GM19351 (cell line): ENCODE measurements at regions not wholly inside any gene's neighbourhood (a gene's known extent, or its start where the extent isn't known, plus 50 kb on each side); places are given as distances from the start of the nearest gene placed in this dataset.

Source experiments
- ATAC-seq: cut with Tn5 transposase; IDR thresholded peaks from one replicate; pipeline ENCODE4 v1.9.1; 2021; ENCODE audit warnings: mild to moderate bottlenecking, moderate library complexity; ENCODE audit not compliant: unreplicated experiment

DNA sequence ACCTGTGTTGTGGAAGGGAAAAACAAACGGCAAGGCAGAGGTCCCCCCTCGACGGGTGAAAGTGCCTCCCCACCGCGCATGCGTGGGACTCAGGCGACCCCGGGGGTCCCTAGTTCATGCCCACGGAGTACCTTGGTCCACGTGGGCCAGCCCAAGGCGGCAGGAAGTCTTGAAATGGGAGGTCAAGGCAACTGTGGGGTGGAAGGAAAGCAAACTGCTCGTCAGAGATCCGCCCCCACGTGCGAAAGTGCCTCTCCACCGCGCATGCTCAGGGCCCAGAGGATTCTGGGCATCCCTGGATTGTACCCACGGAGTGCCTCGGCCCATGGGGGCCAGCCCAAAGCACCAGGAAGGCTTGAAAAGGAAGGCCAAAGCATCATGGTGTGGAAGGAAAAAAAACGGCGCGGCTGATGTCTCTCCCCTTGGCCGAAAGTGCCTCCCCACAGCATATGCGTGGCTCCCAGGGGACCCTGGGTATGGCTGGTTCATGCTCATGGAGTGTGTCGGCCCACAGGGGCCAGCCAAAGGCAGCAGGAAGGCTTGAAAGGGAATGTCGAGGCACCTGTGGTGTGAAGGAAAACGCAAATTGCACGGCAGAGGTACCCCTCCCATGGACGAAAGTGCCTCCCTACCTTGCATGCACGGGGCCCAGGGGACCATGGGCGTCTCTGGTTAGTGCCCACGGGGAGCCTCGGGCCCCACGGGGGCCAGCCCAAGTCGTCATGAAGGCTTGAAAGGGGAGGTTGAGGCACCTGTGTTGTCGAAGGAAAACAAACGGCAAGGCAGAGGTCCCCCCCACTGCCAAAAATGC is 369.7 kb downstream of the ALG10 start:
- no peak for ATAC-seq

DNA sequence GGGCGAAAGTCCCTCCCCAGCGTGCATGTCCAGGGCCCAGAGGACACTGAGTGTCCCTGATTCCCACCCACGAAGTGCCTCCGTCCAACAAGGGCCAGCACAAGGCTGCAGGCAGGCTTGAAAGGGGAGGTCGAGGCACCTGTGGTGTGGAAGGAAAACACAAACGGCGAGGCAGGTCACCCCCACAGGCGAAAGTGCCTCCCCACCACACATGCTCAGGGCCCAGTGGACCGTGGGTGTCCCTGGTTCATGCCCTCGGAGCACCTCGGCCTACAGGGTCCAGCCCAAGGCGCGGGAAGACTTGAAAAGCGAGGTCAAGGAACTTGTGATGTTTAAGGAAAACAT is 370.4 kb downstream of the ALG10 start:
- ATAC-seq = no peak

DNA sequence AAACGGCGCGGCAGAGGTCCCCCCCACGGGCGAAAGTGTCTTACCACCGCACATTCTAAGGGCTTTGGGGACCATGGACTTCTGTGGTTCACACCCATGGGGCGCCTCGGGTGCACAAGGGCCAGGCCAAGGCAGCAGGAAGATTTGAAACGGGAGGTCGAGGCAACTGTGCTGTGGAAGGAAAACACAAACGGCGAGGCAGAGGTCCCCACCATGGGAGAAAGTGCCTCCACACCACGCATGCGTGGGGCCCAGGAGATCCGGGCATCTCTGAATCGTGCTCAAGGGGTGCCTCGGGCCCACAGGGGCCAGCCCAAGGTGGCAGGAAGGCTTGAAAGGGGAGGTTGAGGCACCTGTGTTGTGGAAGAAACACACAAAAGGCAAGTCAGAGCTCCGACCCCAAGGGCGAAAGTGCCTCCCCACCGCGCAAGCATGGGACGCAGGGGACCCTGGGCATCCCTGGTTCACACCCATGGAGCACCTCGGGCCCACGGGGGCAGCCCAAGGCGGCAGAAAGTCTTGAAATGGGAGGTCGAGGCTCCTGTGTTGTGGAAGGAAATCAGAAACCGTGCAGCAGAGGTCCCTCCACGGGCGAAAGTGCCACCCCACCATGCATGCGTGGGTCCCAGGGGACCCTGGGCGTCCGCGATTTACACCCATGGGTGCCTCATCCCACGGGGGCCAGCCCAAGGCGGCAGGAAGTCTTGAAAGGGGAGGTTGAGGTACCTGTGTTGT is 371.0 kb downstream of the ALG10 start:
- no peak for ATAC-seq

DNA sequence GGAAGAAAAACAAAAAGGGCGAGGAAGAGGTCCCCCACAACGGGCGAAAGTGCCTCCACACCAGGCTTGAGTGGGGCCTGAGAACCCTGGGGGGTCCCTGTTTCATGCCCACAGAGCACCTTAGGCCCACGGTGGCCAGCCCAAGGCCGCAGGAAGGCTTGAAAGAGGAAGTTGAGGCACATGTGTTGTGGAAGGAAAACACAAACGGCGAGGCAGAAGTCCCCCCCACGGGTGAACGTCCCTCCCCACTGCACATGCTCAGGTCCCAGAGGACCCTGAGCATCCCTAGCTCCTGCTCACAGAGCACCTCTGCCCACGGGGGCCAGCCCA is 371.5 kb downstream of the ALG10 start:
- ATAC-seq = no peak

DNA sequence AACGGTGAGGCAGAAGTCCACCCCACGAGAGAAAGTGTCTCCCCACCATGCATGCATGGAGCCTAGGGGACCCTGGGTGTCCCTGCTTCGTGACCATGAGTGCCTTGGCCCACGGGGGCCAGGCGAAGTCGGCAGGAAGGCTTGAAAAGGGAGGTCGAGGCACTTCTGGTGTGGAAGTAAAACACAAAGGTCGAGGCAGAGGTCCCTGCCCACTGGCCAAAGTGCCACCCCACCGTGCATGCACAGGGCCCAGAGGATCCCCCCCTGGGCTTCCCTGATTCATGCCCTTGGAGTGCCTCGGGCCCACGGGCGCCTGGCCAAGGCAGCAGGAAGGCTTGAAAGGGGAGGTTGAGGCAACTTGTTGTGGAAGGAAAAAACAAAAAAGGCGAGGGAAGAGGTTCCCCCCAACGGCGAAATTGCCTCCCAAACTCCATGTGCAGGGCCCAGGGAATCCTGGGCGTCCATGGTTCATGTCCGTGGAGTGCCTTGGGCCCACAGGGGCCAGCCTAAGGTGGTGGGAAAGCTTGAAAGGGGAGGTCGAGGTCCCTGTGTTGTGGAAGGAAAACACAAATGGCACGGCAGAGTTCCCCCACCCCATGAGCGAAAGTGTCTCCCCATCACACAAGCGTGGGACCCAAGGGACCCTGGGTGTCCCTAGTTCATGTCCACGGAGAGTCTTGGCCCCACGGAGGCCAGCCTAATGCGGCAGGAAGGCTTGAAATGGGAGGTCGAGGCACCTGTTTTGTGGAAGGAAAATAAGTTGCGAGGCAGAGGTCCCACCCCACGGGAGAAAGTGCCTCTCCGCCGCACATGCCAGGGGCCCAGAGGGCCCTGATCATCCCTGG is 372.1 kb downstream of the ALG10 start:
- no peak for ATAC-seq

DNA sequence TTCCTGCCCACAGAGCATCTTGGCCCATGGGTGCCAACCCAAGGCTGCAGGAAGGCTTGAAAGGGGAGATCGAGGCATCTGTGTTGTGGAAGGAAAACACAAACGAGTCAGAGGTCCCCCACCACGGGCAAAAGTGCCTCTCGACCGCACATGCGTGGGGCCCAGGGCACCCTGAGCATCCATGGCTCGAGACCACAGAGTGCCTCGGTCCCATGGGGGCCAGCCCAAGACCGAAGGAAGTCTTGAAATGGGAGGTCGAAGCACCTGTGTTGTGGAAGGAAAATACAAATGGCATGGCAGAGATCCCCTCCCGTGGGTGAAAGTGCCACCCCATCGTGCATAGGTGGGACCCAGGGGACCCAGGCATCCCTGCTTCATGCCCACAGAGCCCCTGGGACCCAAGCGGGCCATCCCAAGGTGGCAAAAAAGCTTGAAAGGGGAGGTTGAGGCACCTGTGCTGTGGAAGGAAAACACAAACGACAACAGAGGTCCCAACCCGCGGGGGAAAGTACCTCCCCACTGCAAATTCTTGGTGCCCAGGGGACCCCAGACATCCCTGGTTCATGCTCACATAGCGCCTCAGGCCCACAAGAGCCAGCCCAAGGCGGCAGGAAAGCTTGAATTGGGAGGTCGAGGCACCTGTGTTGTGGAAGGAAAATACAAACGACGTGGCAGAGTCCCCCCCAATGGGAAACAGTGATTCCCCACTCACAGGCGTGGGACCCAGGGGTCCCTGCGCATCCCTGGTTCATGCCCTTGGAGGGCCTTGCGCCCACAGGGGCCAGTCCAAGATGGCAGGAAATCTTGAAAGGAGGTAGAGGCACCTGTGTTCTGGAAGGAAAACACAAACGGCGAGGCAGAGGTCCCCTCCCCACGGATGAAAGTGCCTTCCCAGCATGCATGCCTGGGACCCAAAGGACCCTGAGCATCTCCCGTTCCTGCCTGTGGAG is 373.0 kb downstream of the ALG10 start:
- ATAC-seq = no peak

DNA sequence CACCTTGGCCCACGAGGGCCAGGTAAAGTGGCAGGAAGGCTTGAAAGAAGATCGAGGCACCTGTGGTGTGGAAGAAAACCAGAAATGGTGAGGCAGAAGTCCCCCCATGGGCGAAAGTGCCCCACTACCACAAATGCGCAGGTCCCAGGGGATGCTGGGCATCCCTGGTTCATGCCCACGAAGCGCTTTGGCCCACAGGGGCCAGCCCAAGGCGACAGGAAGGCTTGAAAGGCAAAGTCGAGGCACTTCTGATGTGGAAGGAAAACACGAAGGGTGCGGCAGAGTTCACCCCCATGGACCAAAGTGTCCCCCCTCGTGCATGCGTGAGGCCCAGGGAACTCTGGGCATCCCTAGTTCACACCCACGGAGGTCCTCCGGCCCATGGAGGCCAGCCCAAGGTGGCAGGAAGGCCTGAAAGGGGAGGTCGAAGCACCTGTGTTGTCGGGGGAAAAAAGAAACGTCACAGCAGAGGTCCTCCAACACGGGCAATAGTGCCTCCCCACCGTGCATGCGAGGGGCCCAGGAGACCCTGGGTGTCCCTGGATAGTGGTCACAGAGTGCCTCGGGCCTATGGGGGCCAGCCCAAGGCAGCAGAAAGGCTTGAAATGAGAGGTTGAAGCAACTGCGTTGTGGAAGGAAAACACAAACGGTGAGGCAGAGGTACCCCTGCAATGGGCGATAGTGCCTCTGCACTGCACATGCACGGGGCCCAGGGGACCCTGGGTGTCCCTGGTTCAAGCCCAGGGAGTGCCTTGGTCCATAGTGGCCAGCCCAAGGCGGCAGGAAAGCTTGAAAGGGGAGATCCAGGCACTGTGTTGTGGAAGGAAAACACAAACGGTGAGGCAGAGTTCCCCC is 373.9 kb downstream of the ALG10 start:
- ATAC-seq = no peak

DNA sequence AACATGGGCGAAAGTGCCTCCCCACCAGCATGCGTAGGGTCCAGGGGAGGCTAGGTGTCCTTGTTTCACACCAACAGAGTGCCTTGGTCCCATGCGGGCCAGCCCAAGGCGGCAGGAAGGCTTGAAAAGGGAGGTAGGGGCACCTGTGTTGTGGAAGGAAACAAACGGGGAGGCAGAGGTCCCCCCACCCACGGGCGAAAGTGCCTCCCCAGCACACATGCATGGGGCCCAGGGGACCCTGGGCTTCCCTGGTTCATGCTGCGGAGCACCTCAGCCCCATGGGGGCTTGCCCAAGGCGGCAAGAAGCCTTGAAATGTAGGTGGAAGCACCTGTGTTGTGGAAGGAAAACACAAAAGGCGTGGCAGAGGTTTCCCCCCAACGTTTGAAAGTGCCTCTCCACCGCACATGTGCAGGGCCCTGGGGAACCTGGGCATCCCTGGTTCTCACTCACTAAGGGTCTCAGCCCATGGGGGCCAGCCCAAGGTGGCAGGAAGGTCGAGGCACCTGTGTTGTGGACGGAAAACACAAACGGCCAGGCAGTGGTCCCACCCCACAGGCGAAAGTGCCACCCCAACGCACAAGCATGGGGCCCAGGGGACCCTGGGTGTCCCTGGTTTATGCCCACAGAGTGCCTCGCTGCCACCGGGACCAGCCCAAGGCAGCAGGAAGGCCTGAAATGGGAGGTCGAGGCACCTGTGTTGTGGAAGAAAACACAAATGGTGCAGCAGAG is 374.7 kb downstream of the ALG10 start:
- ATAC-seq = no peak

DNA sequence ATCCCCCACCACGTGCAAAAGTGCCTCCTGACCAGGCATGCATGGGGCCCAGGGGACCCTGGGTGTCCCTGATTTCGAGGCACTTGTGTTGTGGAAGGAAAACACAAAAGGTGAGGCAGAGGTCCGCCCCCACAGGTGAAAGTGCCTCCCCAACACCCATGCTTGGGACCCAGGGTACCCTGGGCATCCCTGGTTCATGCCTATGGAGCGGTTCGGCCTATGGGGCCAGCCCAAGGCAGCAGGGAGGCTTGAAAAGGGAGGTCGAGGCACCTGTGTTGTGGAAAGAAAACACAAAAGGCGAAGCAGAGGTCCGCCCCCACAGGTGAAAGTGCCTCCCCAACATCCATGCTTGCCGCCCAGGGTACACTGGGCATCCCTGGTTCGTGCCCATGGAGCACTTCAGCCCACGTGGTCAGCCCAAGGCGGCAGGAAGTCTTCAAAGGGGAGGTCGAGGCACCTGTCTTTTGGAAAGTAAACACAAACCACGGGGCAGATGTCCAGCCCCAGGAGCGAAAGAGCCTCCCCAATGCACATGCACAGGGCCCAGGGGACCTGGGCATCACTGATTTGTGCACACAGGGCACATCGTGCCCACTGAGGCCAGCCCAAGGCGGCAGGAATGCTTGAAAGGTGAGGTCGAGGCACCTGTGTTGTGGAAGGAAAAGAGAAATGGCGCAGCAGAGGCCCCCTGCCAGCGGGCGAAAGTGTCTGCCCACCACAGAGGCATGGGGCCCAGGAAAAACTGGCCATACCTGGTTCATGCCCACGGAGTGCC is 375.5 kb downstream of the ALG10 start:
- no peak for ATAC-seq

DNA sequence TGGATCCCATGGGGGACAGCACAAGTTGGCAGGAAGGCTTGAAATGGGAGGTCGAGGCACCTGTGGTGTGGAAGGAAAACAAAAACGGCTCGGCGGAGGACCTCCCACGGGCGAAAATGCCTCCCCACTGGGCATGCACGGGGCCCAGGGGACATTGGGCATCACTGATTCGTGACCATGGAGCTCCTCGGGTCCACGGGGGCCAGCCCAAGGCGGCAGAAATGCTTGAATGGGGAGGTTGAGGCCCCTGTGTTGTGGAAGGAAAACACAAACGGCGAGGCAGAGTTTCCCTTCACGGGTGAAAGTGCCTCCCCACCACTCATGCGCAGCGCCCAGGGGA is 376.0 kb downstream of the ALG10 start:
- ATAC-seq = no peak

DNA sequence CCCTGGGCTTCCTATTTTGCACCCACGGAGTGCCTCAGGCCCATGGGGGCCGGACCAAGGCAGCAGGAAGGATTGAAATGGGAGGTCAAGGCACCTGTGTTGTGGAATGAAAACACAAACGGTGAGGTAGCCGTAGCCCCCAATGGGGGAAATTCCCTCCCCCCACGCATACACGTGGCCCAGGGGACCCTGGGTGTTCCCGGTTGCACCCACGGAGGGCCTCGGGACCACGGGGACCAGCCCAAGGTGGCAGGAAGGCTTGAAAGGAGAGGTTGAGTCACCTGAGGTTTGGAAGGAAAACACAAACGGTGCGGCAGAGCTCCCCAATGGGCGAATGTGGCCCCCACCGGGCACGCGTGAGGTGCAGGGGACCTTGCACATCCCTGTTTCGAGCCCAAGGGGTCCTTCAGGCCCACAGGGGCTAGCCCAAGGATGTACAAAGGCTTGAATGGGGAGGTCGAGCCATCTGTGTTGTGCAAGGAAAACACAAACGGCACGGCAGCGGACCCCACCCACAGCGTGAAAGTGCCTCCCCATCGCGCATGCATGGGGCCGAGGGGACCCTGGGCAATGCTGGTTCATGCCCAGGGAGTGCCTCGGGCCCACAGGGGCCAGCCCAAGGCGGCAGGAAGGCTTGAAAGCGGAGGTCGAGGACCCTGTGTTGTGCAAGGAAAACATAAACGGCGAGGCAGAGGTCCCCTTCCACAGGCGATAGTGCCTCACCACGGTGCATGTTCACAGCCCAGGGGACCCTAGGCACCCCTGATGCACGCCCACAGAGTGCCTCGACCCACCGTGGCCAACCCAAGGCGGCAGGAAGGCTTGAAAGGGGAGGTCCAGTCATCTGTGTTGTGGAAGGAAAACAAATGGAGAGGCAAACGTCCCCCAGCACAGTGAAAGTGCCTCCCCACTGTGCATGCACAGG is 376.7 kb downstream of the ALG10 start:
- no peak for ATAC-seq

DNA sequence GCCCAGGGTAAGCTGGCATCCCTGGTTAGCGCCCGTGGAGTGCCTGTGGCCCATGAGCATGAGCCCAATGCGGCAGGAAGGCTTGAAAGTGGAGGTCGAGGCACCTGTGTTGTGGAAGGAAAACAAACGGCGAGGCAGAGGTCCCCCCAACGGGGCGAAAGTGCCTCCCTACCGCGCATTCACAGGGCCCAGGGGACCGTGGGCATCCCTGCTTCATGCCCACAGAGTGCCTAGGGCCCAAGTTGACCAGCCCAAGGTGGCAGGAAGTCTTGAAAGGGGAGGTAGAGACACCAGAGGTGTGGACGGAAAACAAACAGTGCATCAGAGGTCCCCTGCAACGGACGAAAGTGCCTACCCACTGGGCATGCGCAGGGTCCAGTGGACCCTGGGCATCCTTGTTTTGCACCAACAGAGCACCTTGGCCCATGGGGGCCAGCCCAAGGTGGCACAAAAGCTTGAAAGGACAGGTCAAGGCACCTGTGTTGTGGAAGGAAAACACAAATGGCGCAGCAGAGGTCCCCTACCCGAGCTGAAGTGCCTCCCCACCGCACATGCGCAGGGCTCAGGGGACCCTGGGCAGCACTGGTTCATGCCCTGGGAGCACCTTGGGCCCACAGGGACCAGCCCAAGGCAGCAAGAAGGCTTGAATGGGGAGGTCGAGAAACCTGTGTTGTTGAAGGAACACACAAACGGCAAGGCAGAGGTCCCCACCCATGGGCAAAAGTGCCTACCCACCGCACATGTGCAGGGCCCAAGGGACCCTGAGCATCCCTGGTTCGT is 377.5 kb downstream of the ALG10 start:
- ATAC-seq = no peak

DNA sequence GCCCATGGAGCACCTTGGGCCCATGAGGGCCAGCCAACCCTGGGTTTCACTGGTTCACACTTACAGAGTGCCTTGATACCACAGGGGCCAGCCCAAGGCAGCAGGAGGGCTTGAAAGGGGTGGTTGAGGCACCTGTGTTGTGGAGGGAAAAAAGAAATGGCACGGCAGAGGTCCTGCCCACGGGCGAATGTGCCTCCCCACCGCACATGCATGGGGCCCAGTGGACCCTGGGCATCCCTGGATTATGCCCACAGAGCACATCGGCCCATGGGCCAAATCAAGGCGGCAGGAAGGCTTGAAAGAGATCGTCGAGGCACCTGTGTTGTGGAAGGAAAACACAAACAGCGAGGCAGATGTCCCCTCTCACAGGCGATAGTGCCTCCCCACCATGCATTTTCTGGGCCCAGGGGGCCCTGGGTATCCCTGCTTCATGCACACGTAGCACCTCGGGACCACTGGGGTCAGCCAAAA is 378.1 kb downstream of the ALG10 start:
- ATAC-seq = no peak

DNA sequence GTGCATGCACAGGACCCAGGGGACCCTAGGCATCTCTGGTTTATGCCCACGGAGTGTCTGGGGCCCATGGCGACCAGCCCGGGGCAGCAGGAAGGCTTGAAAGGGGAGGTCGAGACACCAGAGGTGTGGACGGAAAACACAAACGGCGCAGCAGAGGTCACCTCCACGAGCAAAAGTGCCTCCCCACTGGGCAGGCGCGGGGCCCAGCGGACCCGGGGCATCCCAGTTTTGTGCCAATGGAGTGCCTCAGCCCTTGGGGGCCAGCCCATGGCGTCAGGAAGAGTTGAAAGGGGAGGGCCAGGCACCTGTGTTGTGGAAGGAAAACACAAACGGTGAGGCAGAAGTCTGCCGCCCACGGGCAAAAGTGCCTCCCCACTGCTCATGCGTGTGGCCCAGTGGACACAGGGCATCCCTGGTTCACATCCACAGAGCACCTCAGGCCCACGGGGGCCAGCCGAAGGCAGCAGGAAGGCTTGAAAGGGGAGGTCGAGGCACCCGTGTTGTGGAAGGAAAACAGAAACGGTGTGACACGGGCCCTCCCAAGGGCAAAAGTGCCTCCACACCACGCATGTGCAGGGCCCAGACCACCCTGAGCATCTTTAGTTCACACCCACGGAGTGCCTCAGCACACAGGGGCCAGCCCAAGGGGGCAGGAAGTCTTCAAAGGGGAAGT is 378.8 kb downstream of the ALG10 start:
- ATAC-seq = no peak

DNA sequence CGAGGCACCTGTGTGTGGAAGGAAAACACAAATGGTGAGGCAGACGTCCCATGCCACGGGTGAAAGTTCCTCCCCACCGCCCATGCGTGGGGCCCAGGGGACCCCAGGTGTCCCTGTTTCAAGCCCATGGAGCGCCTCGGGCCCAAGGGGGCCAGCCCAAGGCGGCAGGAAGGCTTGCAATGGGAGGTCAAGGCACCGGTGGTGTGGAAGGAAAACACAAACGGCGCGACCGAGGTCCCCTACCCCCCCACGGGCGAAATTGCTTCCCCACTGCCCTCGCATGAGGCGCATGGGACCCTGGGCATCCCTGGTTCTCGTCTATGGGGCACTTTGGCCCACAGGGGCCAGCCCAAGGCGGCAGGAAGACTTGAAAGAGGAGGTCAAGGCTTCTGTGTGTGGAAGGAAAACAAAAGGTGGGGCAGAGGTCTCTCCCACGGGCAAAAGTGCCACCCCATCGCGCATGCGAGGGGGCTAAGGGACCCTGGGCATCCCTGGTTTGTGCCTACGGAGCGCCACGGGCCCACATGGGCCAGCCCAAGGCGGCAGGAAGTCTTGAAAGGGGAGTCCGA is 379.4 kb downstream of the ALG10 start:
- no peak for ATAC-seq
